Activated naive CD8-positive, alpha-beta T cell treated with anti-CD3 and anti-CD28 coated beads, Interleukin-2, amount 50 U/mL, for 16 hours (primary cell): ENCODE measurements at regions not wholly inside any gene's neighbourhood (a gene's known extent, or its start where the extent isn't known, plus 50 kb on each side); places are given as distances from the start of the nearest gene placed in this dataset.
"Not testable (repeated sequence)": the region's sequence is repeated elsewhere in the genome, so short reads cannot be mapped to it uniquely, and the experiment has no call there.

Experiments
- DNase-seq: peaks from one replicate; pipeline ENCODE4 v3.0.0-alpha.2; 2020; ENCODE audit warnings: low read depth, low spot score

- peak; percentile 11 for DNase-seq
Observed at GRCh38 chr2:238720232-238720672, 127.6 kb upstream of the TWIST2 start.

GRCh38 chr2:238722181-238722580 lies 125.7 kb upstream of the TWIST2 start:
- DNase-seq, result no peak

- no peak for DNase-seq
Observed at GRCh38 chr2:238722883-238723282, 125.0 kb upstream of the TWIST2 start.

GRCh38 chr2:238723740-238724320 lies 124.1 kb upstream of the TWIST2 start:
- DNase-seq, result not testable (repeated sequence)

- DNase-seq, result no peak
Observed at GRCh38 chr2:238724728-238725127, 123.2 kb upstream of the TWIST2 start.

- no peak for DNase-seq
Observed at GRCh38 chr2:238725298-238725697, 122.6 kb upstream of the TWIST2 start.

- no peak for DNase-seq
Observed at GRCh38 chr2:238726670-238727584, 121.0 kb upstream of the TWIST2 start.

- no peak for DNase-seq
Observed at GRCh38 chr2:238727585-238728329, 120.1 kb upstream of the TWIST2 start.

GRCh38 chr2:238728330-238729260 lies 119.3 kb upstream of the TWIST2 start:
- DNase-seq, result no peak

GRCh38 chr2:238729261-238729935 lies 118.5 kb upstream of the TWIST2 start:
- DNase-seq, result no peak

GRCh38 chr2:238730001-238730669 lies 117.8 kb upstream of the TWIST2 start:
- DNase-seq, result no peak

- DNase-seq, result no peak
Observed at GRCh38 chr2:238730881-238731280, 117.0 kb upstream of the TWIST2 start.

- no peak for DNase-seq
Observed at GRCh38 chr2:238731961-238732360, 115.9 kb upstream of the TWIST2 start.

GRCh38 chr2:238738917-238739316 lies 109.0 kb upstream of the TWIST2 start:
- no peak for DNase-seq

- no peak for DNase-seq
Observed at GRCh38 chr2:238739668-238740067, 108.2 kb upstream of the TWIST2 start.

- DNase-seq, result no peak
Observed at GRCh38 chr2:238741277-238741676, 106.6 kb upstream of the TWIST2 start.

- DNase-seq, result no peak
Observed at GRCh38 chr2:238742066-238742465, 105.8 kb upstream of the TWIST2 start.

GRCh38 chr2:238742664-238743063 lies 105.2 kb upstream of the TWIST2 start:
- no peak for DNase-seq

GRCh38 chr2:238743243-238744065 lies 104.4 kb upstream of the TWIST2 start:
- DNase-seq, result no peak
